Testis (tissue), 2 donors: ENCODE measurements at regions not wholly inside any gene's neighbourhood (a gene's known extent, or its start where the extent isn't known, plus 50 kb on each side); places are given as distances from the start of the nearest gene placed in this dataset.

Source experiments
- DNase-seq: peaks from one replicate; pipeline ENCODE4 v3.0.0-alpha.2; 2019
- H3K27ac ChIP-seq, 2 donors: fragments of 200-600 bp; sonication (generic); one replicate each; pipeline ENCODE4 v1.5.1; 2019
- H3K27me3 ChIP-seq: fragments of 200-600 bp; sonication (generic); one replicate; pipeline ENCODE4 v1.5.1; 2019
- H3K36me3 ChIP-seq: fragments of 200-600 bp; sonication (generic); one replicate; pipeline ENCODE4 v1.5.1; 2017; ENCODE audit warnings: low read depth; ENCODE audit errors: missing control alignments
- H3K4me1 ChIP-seq: fragments of 200-600 bp; sonication (generic); one replicate; pipeline ENCODE4 v1.5.1; 2019
- H3K4me3 ChIP-seq, 2 donors: fragments of 200-600 bp; sonication (generic); one replicate each; pipeline ENCODE4 v1.5.1; 2017 to 2019
- H3K9me3 ChIP-seq: fragments of 200-600 bp; sonication (generic); one replicate; pipeline ENCODE4 v1.5.1; 2017
- POLR2A ChIP-seq: fragments of 450-650 bp; IDR thresholded peaks from one replicate; pipeline ENCODE4 v1.6.1; 2017; ENCODE audit warnings: antibody characterized with exemption, mild to moderate bottlenecking, moderate library complexity
- WGBS, 2 donors: methylation state at CpG; one replicate each; pipeline ENCODE4 v1.1.5; 2018; 5-methylcytosine and 5-hydroxymethylcytosine counted together
- intact Hi-C: fragments of 100-400 bp; cut with DNase I; formaldehyde crosslinking; loops from one replicate; pipeline ENCODE4 v1.15.1; 2023; ENCODE audit warnings: low total_unique reads
- TF ChIP-seq, protein P1 (sequence below), 3 experiments: fragments of 450-650 bp in 2 of 3; fragments of 200-600 bp in 1 of 3; sonication (generic) in 1 of 3; IDR thresholded peaks; one replicate each; pipeline ENCODE4 v1.5.1; 2016 to 2019; ENCODE audit warnings: antibody characterized with exemption in 3 of 3, mild to moderate bottlenecking in 2 of 3, moderate library complexity in 1 of 3

GRCh38 chr7:32661929-32662328 lies 166.6 kb downstream of the AVL9 start:
- Histone ChIP-seq H3K9me3 (no peaks in the 10 kb centered on the region), H3K4me1 (no peaks in the 10 kb centered on the region), H3K27me3 (no peaks in the 10 kb centered on the region), H3K36me3 (no peaks in the 10 kb centered on the region), H3K4me3 (no peak overlapping the region), H3K27ac (no peak overlapping the region)
- intact Hi-C loops = no loop called here
- TF ChIP-seq POLR2A = no peak
- TF ChIP-seq, protein P1, sequence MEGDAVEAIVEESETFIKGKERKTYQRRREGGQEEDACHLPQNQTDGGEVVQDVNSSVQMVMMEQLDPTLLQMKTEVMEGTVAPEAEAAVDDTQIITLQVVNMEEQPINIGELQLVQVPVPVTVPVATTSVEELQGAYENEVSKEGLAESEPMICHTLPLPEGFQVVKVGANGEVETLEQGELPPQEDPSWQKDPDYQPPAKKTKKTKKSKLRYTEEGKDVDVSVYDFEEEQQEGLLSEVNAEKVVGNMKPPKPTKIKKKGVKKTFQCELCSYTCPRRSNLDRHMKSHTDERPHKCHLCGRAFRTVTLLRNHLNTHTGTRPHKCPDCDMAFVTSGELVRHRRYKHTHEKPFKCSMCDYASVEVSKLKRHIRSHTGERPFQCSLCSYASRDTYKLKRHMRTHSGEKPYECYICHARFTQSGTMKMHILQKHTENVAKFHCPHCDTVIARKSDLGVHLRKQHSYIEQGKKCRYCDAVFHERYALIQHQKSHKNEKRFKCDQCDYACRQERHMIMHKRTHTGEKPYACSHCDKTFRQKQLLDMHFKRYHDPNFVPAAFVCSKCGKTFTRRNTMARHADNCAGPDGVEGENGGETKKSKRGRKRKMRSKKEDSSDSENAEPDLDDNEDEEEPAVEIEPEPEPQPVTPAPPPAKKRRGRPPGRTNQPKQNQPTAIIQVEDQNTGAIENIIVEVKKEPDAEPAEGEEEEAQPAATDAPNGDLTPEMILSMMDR (IDR thresholded peaks at IDR 0.05) = no peak
- no peak for DNase-seq
- 94% methylated on average over 1 of the region's 1 CpG for WGBS, 2 donors

DNA sequence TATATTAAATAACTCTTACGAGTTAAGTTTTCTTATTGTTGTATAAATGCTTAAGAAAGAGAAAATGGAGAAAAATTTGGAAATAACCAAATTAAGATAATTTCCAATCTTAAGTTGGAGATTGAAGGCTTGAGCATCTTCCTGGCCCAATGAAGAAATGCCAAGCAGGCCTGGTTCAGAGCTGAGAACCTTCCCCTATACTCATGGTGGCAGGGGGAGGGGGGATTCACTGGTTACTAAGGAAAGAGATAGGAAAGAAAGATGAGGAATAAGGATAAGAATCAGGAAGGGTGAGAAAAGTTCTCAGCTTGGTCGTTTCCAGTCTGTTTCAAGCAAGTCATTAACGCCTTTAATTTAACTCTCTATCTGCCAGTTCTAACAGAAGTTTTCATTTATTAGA lies 166.2 kb downstream of the AVL9 start:
- DNase-seq = no peak
- intact Hi-C loops = no loop called here
- TF ChIP-seq, protein P1 (IDR thresholded peaks at IDR 0.05) = no peak
- TF ChIP-seq POLR2A = no peak
- no peak overlapping the region for H3K4me3 ChIP-seq
- WGBS, 2 donors = 73 to 81% methylated on average over 3 of the region's 3 CpGs
- H3K9me3 ChIP-seq = no peaks in the 10 kb centered on the region
- H3K27me3 ChIP-seq = no peaks in the 10 kb centered on the region
- no peaks in the 10 kb centered on the region for H3K4me1 ChIP-seq
- H3K27ac ChIP-seq = no peak overlapping the region
- no peaks in the 10 kb centered on the region for H3K36me3 ChIP-seq

DNA sequence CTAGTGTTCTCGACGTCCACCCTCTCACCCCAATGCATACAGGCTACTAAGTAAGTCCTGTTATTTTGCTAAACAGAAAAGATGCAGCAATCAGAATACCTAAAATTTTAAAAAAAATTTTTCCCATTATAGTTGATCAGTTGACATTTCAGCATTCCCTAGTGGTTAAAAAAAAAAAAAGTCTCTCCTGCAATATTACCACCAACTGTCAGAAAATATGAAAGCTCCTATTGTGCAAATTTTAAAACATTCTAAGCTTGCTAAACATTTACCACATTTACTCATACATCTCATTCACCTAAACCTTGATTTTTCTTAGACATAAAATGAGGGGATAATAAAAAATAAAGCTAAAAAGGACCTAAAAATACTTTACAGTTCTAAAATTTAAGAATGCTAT lies 165.6 kb downstream of the AVL9 start:
- TF ChIP-seq, protein P1 (IDR thresholded peaks at IDR 0.05) = no peak
- Histone ChIP-seq H3K9me3 (no peaks in the 10 kb centered on the region), H3K27me3 (no peaks in the 10 kb centered on the region), H3K4me1 (no peaks in the 10 kb centered on the region), H3K27ac (no peak overlapping the region), H3K36me3 (no peaks in the 10 kb centered on the region), H3K4me3 (no peak overlapping the region)
- 45 to 65% methylated on average over 2 of the region's 2 CpGs for WGBS, 2 donors
- DNase-seq = no peak
- intact Hi-C loops = no loop called here

DNA sequence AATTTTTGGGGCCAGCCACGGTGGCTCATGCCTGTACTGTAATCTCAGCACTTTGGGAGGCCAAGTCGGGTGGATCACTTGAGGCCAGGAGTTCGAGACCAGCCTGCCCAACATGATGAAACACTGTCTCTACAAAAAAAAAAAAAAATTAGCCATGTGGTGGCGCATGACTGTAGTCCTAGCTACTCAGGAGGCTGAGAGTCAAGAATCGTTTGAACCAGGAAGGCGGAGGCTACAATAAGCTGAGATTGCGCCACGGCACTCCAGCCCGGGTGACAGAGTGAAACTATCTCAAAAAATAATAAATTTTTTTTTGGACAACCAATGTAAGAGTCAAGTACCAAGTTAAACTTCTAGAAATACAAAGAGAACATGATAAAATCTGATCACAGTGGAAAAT lies 164.6 kb downstream of the AVL9 start:
- Histone ChIP-seq H3K36me3 (no peaks in the 10 kb centered on the region), H3K27ac (no peak overlapping the region), H3K4me3 (no peak overlapping the region), H3K4me1 (no peaks in the 10 kb centered on the region), H3K9me3 (no peaks in the 10 kb centered on the region), H3K27me3 (no peaks in the 10 kb centered on the region)
- 97% methylated on average over 9 of the region's 9 CpGs for WGBS, 2 donors
- TF ChIP-seq POLR2A = no peak
- TF ChIP-seq, protein P1 (IDR thresholded peaks at IDR 0.05) = no peak
- no peak for DNase-seq
- intact Hi-C loops = no loop called here

- intact Hi-C loops = no loop called here
- no peaks in the 10 kb centered on the region for H3K9me3 ChIP-seq
- no peaks in the 10 kb centered on the region for H3K4me1 ChIP-seq
- H3K36me3 ChIP-seq = no peaks in the 10 kb centered on the region
- no peaks in the 10 kb centered on the region for H3K27me3 ChIP-seq
- 93 to 97% methylated on average over 2 of the region's 2 CpGs for WGBS, 2 donors
- no peak for DNase-seq
- TF ChIP-seq, protein P1 (IDR thresholded peaks at IDR 0.05) = no peak
- no peak for TF ChIP-seq POLR2A
- H3K4me3 ChIP-seq = no peak overlapping the region
- H3K27ac ChIP-seq = no peak overlapping the region
These were observed 163.2 kb downstream of the AVL9 start for GRCh38 chr7:32658467-32658869.
